WTC11 (cell line): ENCODE measurements at regions not wholly inside any gene's neighbourhood (a gene's known extent, or its start where the extent isn't known, plus 50 kb on each side); places are given as distances from the start of the nearest gene placed in this dataset.

Source experiments
- ATAC-seq: fragments of 200-7000 bp; cut with Tn5 transposase; 2 replicates; pipeline ENCODE4 v1.10.0; 2021; ENCODE audit warnings: mild to moderate bottlenecking, moderate library complexity
- CTCF ChIA-PET: fragments of 300-600 bp; sonication (Branson Sonifier 250); formaldehyde crosslinking; loops from one replicate; lab custom pipeline; 2021; ENCODE audit warnings: antibody characterized with exemption; lab: Charles Lee
- POLR2A ChIA-PET: fragments of 350-600 bp; sonication (Branson Sonifier 250); formaldehyde crosslinking; loops from one replicate; lab custom pipeline; 2021; ENCODE audit warnings: antibody characterized with exemption; lab: Charles Lee
- DNase-seq: peaks from one replicate; pipeline ENCODE4 v3.0.0; 2021; ENCODE audit warnings: low spot score
- H3K27ac Mint-ChIP-seq: 2 replicates; pipeline ENCODE4 v1.8.0; 2021; ENCODE audit warnings: mixed read lengths
- H3K27me3 Mint-ChIP-seq: 2 replicates; pipeline ENCODE4 v1.8.0; 2021; ENCODE audit warnings: low read depth, mild to moderate bottlenecking, moderate library complexity, mixed read lengths
- H3K36me3 Mint-ChIP-seq: 2 replicates; pipeline ENCODE4 v1.8.0; 2021; ENCODE audit warnings: mixed read lengths
- H3K4me1 Mint-ChIP-seq: 2 replicates; pipeline ENCODE4 v1.8.0; 2022; ENCODE audit warnings: mixed read lengths
- H3K4me3 Mint-ChIP-seq: 2 replicates; pipeline ENCODE4 v1.8.0; 2021; ENCODE audit warnings: mild to moderate bottlenecking, moderate library complexity, mixed read lengths
- H3K9me3 Mint-ChIP-seq: 2 replicates; pipeline ENCODE4 v1.8.0; 2021; ENCODE audit warnings: mixed read lengths
- ATF1 ChIP-seq: sonication (generic); formaldehyde crosslinking; IDR thresholded peaks from 2 replicates; pipeline ENCODE4 v1.8.1; 2023; ENCODE audit warnings: mild to moderate bottlenecking, moderate library complexity, missing genetic modification reagents
- EMX1 ChIP-seq: fragments of 250-450 bp; sonication (Bioruptor Pico); IDR thresholded peaks from 2 replicates; pipeline ENCODE4 v1.8.0; 2021; ENCODE audit warnings: mild to moderate bottlenecking
- ETV6 ChIP-seq: sonication (generic); formaldehyde crosslinking; IDR thresholded peaks from 2 replicates; pipeline ENCODE4 v1.8.1; 2022; ENCODE audit warnings: mild to moderate bottlenecking, missing genetic modification reagents
- GRHL2 ChIP-seq: fragments of 250-450 bp; sonication (Bioruptor Pico); IDR thresholded peaks from 2 replicates; pipeline ENCODE4 v1.8.0; 2022; ENCODE audit warnings: mild to moderate bottlenecking, moderate library complexity; ENCODE audit not compliant: insufficient replicate concordance, severe bottlenecking
- HMGA2 ChIP-seq: fragments of 250-450 bp; sonication (Bioruptor Pico); IDR thresholded peaks from 2 replicates; pipeline ENCODE4 v1.4.0; 2021; ENCODE audit warnings: mild to moderate bottlenecking, moderate library complexity
- JUN ChIP-seq: sonication (generic); formaldehyde crosslinking; IDR thresholded peaks from 2 replicates; pipeline ENCODE4 v1.8.0; 2023; ENCODE audit warnings: mild to moderate bottlenecking, missing genetic modification reagents
- MYBL2 ChIP-seq: sonication (generic); formaldehyde crosslinking; IDR thresholded peaks from 2 replicates; pipeline ENCODE4 v1.8.1; 2023; ENCODE audit warnings: mild to moderate bottlenecking, moderate library complexity, missing genetic modification reagents
- NFE2L1 ChIP-seq: sonication (generic); formaldehyde crosslinking; IDR thresholded peaks from 2 replicates; pipeline ENCODE4 v1.8.1; 2023; ENCODE audit warnings: missing genetic modification reagents
- NR2C2 ChIP-seq: sonication (generic); formaldehyde crosslinking; IDR thresholded peaks from 2 replicates; pipeline ENCODE4 v1.8.0; 2022; ENCODE audit warnings: mild to moderate bottlenecking, missing genetic modification reagents
- RORB ChIP-seq: fragments of 250-450 bp; sonication (Bioruptor Pico); IDR thresholded peaks from 2 replicates; pipeline ENCODE4 v1.9.0; 2021; ENCODE audit warnings: mild to moderate bottlenecking
- TCF7 ChIP-seq: sonication (generic); formaldehyde crosslinking; IDR thresholded peaks from 2 replicates; pipeline ENCODE4 v1.8.0; 2022; ENCODE audit warnings: mild to moderate bottlenecking, low read depth, missing genetic modification reagents, moderate library complexity
- TEAD4 ChIP-seq: sonication (generic); formaldehyde crosslinking; IDR thresholded peaks from 2 replicates; pipeline ENCODE4 v1.8.0; 2022; ENCODE audit warnings: mild to moderate bottlenecking, missing genetic modification reagents
- ZNF121 ChIP-seq: sonication (generic); formaldehyde crosslinking; IDR thresholded peaks from 2 replicates; pipeline ENCODE4 v1.8.0; 2023; ENCODE audit warnings: missing genetic modification reagents
- ZNF138 ChIP-seq: sonication (generic); formaldehyde crosslinking; conservative IDR thresholded peaks from 2 replicates; pipeline ENCODE4 v1.8.1; 2022; ENCODE audit warnings: mild to moderate bottlenecking, moderate library complexity, missing genetic modification reagents
- ZNF263 ChIP-seq: sonication (generic); formaldehyde crosslinking; IDR thresholded peaks from 2 replicates; pipeline ENCODE4 v1.8.1; 2022; ENCODE audit warnings: low read depth, mild to moderate bottlenecking, moderate library complexity, missing genetic modification reagents
- TF ChIP-seq, protein P1 (sequence below): fragments of 250-450 bp; sonication (Bioruptor Pico); conservative IDR thresholded peaks from 2 replicates; pipeline ENCODE4 v1.9.0; 2021; ENCODE audit warnings: mild to moderate bottlenecking
- TF ChIP-seq, protein P2 (sequence below): sonication (generic); formaldehyde crosslinking; IDR thresholded peaks from 2 replicates; pipeline ENCODE4 v1.8.0; 2023; ENCODE audit warnings: missing genetic modification reagents
- TF ChIP-seq, protein P3 (sequence below): fragments of 250-450 bp; sonication (Bioruptor Pico); IDR thresholded peaks from 2 replicates; pipeline ENCODE4 v1.8.0; 2021; ENCODE audit warnings: mild to moderate bottlenecking
- TF ChIP-seq, protein P4 (sequence below): fragments of 250-450 bp; sonication (Bioruptor Pico); IDR thresholded peaks from 2 replicates; pipeline ENCODE4 v1.9.0; 2021; ENCODE audit warnings: moderate library complexity, mild to moderate bottlenecking, inconsistent platforms, borderline replicate concordance
- TF ChIP-seq, protein P5 (sequence below): fragments of 250-450 bp; sonication (Bioruptor Pico); IDR thresholded peaks from 2 replicates; pipeline ENCODE4 v2.1.2; 2022; ENCODE audit warnings: mild to moderate bottlenecking, moderate library complexity
- TF ChIP-seq, protein P6 (sequence below): sonication (generic); formaldehyde crosslinking; conservative IDR thresholded peaks from 2 replicates; pipeline ENCODE4 v1.8.1; 2022; ENCODE audit warnings: mild to moderate bottlenecking, missing genetic modification reagents
- TF ChIP-seq, protein P7 (sequence below): sonication (generic); formaldehyde crosslinking; IDR thresholded peaks from 2 replicates; pipeline ENCODE4 v1.8.1; 2022; ENCODE audit warnings: mild to moderate bottlenecking, missing genetic modification reagents, moderate library complexity, borderline replicate concordance

DNA sequence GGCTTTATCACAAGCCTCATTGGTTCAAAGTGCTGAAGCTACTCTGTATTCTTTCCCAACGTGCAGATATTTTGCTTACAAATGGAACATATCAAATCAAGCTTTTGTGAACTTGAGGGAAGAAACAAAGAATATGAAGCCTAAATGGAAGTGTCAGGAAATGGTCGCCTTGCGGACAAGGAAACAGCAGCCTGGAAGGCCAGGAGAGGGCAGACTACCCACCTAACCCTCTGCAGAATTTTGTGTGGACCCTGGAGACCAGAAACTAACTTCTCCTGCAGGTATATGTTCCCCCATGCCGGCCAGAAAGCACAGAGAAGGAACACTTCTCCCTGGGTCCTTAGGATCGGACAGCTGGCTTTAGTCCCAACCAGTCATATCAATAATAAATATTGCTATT, 1425.8 kb downstream of the PCDH7 start (continued):
- TF ChIP-seq MYBL2 (CRISPR knock-in tag) (no peak), NR2C2 (no peak)

DNA sequence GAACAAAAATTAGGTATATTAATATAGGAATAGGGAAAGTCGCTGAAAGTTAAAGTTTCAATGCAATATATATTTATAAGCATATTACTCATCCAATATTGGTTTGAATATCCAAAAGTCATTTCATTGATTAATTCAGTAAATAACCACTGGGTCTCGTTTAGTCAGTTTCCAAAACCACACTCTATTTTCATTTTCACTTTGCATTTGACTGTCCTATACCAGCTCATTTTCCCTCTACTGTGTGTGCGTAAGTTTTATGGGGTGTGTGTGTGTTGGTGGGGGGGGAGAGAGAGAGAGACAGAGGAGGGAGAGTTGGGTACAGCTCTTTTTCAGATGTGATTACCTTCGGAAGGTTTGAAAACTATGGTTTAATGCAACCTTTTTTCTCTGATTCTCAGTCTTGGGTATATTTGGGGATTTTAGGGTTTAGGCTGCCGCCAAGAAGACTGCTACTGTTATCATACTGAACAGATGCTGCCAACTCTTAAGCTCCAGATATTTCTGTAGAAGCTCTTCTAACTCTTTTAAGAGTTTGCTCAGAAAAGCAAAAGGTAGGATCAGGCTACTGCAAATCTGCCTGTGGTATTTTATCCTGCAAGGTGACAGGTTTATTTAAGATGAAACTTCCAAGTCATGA, 1427.4 kb downstream of the PCDH7 start:
- Mint-ChIP-seq H3K4me1 (peaks cover 9% of the 10 kb centered on the region), H3K27me3 (no peaks in the 10 kb centered on the region), H3K4me3 (no peak overlapping the region), H3K36me3 (no peaks in the 10 kb centered on the region), H3K27ac (no peak overlapping the region), H3K9me3 (peaks cover 11% of the 10 kb centered on the region; the same call in 1 of the 2 replicates)
- ATAC-seq (no peak), DNase-seq (no peak)
- CTCF ChIA-PET = no interaction called here
- POLR2A ChIA-PET = no interaction called here
- TF ChIP-seq JUN (CRISPR knock-in tag) = no peak
- TF ChIP-seq GRHL2 (CRISPR knock-in tag) = no peak
- TF ChIP-seq ZNF138 (CRISPR knock-in tag) = no peak
- no peak for TF ChIP-seq NFE2L1 (CRISPR knock-in tag)
- TF ChIP-seq, protein P1, sequence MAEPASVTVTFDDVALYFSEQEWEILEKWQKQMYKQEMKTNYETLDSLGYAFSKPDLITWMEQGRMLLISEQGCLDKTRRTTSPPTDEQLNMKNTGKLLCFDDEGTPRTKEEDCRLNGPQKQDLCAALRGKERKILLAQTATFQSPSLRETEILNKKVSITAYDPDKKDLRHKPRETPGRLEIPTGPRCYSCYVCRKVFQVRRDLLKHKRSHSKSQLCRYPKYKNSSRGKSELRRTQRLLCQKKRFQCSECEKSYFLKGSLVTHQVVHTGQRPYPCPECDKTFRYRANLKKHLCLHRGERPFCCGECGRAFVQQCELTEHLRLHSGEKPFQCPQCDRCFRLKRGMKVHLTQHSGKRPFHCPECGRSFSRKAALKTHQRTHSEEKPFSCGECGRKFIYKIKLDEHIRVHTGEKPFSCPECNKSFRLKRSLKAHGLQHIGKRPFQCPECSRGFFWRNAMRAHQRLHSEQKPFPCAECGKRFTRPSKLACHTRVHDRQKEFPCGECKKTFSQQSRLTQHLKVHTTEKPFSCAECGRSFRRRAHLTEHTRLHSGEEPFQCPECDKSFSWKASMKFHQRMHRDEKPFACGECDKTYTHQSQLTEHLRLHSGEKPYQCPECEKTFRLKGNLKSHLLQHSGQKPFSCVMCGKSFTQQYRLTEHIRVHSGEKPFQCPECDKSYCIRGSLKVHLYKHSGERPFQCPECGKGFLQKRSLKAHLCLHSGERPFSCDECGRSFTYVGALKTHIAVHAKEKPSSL = no peak
- TF ChIP-seq, protein P2, sequence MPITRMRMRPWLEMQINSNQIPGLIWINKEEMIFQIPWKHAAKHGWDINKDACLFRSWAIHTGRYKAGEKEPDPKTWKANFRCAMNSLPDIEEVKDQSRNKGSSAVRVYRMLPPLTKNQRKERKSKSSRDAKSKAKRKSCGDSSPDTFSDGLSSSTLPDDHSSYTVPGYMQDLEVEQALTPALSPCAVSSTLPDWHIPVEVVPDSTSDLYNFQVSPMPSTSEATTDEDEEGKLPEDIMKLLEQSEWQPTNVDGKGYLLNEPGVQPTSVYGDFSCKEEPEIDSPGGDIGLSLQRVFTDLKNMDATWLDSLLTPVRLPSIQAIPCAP (CRISPR knock-in tag) = no peak
- no peak for TF ChIP-seq TCF7 (CRISPR knock-in tag)
- no peak for TF ChIP-seq RORB (CRISPR knock-in tag)
- no peak for TF ChIP-seq EMX1
- TF ChIP-seq, protein P3, sequence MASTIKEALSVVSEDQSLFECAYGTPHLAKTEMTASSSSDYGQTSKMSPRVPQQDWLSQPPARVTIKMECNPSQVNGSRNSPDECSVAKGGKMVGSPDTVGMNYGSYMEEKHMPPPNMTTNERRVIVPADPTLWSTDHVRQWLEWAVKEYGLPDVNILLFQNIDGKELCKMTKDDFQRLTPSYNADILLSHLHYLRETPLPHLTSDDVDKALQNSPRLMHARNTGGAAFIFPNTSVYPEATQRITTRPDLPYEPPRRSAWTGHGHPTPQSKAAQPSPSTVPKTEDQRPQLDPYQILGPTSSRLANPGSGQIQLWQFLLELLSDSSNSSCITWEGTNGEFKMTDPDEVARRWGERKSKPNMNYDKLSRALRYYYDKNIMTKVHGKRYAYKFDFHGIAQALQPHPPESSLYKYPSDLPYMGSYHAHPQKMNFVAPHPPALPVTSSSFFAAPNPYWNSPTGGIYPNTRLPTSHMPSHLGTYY (CRISPR knock-in tag) = no peak
- TF ChIP-seq ZNF121 (CRISPR knock-in tag) = no peak
- TF ChIP-seq, protein P4, sequence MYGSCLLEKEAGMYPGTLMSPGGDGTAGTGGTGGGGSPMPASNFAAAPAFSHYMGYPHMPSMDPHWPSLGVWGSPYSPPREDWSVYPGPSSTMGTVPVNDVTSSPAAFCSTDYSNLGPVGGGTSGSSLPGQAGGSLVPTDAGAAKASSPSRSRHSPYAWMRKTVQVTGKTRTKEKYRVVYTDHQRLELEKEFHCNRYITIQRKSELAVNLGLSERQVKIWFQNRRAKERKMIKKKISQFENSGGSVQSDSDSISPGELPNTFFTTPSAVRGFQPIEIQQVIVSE = no peak
- no peak for TF ChIP-seq HMGA2 (CRISPR knock-in tag)
- TF ChIP-seq, protein P5, sequence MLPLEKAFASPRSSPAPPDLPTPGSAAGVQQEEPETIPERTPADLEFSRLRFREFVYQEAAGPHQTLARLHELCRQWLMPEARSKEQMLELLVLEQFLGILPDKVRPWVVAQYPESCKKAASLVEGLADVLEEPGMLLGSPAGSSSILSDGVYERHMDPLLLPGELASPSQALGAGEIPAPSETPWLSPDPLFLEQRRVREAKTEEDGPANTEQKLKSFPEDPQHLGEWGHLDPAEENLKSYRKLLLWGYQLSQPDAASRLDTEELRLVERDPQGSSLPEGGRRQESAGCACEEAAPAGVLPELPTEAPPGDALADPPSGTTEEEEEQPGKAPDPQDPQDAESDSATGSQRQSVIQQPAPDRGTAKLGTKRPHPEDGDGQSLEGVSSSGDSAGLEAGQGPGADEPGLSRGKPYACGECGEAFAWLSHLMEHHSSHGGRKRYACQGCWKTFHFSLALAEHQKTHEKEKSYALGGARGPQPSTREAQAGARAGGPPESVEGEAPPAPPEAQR (CRISPR knock-in tag) = no peak
- TF ChIP-seq, protein P6, sequence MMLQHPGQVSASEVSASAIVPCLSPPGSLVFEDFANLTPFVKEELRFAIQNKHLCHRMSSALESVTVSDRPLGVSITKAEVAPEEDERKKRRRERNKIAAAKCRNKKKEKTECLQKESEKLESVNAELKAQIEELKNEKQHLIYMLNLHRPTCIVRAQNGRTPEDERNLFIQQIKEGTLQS (CRISPR knock-in tag) = no peak
- no peak for TF ChIP-seq ZNF263 (CRISPR knock-in tag)
- TF ChIP-seq TEAD4 (CRISPR knock-in tag) = no peak
- TF ChIP-seq, protein P7, sequence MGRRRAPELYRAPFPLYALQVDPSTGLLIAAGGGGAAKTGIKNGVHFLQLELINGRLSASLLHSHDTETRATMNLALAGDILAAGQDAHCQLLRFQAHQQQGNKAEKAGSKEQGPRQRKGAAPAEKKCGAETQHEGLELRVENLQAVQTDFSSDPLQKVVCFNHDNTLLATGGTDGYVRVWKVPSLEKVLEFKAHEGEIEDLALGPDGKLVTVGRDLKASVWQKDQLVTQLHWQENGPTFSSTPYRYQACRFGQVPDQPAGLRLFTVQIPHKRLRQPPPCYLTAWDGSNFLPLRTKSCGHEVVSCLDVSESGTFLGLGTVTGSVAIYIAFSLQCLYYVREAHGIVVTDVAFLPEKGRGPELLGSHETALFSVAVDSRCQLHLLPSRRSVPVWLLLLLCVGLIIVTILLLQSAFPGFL (CRISPR knock-in tag) = no peak
- TF ChIP-seq ETV6 = no peak
- no peak for TF ChIP-seq ATF1 (CRISPR knock-in tag)
